KMS-11 (cell line): ENCODE measurements at regions not wholly inside any gene's neighbourhood (a gene's known extent, or its start where the extent isn't known, plus 50 kb on each side); places are given as distances from the start of the nearest gene placed in this dataset.

ENCODE experiments used
- H2AFZ ChIP-seq: fragments of 200-600 bp; sonication (generic); 2 replicates; pipeline ENCODE4 v1.6.1; 2016; ENCODE audit warnings: antibody characterized with exemption, mixed run types, low read depth
- H3K27ac ChIP-seq: fragments of 200-600 bp; sonication (generic); 2 replicates; pipeline ENCODE4 v1.6.1; 2016; ENCODE audit warnings: mild to moderate bottlenecking, mixed run types
- H3K27me3 ChIP-seq: fragments of 200-600 bp; sonication (generic); 2 replicates; pipeline ENCODE4 v1.6.1; 2017; ENCODE audit warnings: mild to moderate bottlenecking, low read depth, mixed run types, moderate library complexity; ENCODE audit not compliant: insufficient read depth
- H3K36me3 ChIP-seq: fragments of 200-600 bp; sonication (generic); 2 replicates; pipeline ENCODE4 v1.6.1; 2017; ENCODE audit warnings: mild to moderate bottlenecking, mixed run types; ENCODE audit not compliant: insufficient read depth
- H3K4me1 ChIP-seq: fragments of 200-600 bp; sonication (generic); 2 replicates; pipeline ENCODE4 v1.6.1; 2016; ENCODE audit warnings: mild to moderate bottlenecking, low read depth, mixed run types; ENCODE audit not compliant: poor library complexity, severe bottlenecking
- H3K4me2 ChIP-seq: fragments of 200-600 bp; sonication (generic); 2 replicates; pipeline ENCODE4 v1.7.0; 2016; ENCODE audit warnings: mild to moderate bottlenecking, mixed run types
- H3K4me3 ChIP-seq: fragments of 200-600 bp; sonication (generic); IDR thresholded peaks from 2 replicates; pipeline ENCODE4 v1.6.1; 2017; ENCODE audit warnings: low read depth, low read length, mixed read lengths; ENCODE audit not compliant: insufficient read depth
- H3K79me2 ChIP-seq: fragments of 200-600 bp; sonication (generic); 2 replicates; pipeline ENCODE4 v1.6.1; 2016; ENCODE audit warnings: low read depth, mixed run types; ENCODE audit not compliant: insufficient read depth
- H3K9ac ChIP-seq: fragments of 200-600 bp; sonication (generic); 2 replicates; pipeline ENCODE4 v1.6.1; 2016; ENCODE audit warnings: mild to moderate bottlenecking, mixed run types
- H4K20me1 ChIP-seq: fragments of 200-600 bp; sonication (generic); 2 replicates; pipeline ENCODE4 v1.6.1; 2016; ENCODE audit warnings: mild to moderate bottlenecking, mixed run types; ENCODE audit not compliant: insufficient read depth
- TF ChIP-seq, protein P1 (sequence below): fragments of 200-600 bp; sonication (generic); conservative IDR thresholded peaks from 2 replicates; pipeline ENCODE4 v1.6.1; 2017; ENCODE audit warnings: low read depth, mild to moderate bottlenecking, antibody characterized with exemption, low read length, moderate library complexity, mixed read lengths

DNA sequence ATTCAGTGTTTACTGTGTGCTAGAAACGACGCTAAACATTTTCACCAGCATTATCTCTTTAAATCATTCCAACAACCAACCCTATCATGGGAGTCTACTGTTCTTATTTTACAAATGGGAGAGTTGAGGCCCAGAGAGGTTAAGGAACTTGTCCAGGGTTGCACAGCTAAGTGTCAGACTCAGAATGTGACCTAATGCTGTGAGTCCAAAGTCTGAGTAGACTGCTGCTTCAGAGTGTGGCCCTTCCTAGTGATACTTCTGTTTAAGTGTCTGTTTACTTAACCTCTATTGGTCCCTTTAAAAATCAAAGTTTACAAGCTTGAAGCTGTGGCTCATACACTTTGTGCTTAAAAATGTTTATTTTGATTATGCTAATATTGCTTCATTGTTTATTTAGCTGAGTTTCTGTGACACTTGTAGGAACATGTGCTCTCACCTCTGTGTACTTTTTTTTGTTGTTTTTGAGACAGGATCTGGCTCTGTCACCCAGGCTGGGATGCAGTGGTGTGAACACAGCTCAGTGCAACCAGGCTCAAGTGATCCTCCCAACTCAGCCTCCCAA, 84.4 kb upstream of the SYPL1 start:
- H3K4me2 ChIP-seq: no peak overlapping the region
- TF ChIP-seq, protein P1, sequence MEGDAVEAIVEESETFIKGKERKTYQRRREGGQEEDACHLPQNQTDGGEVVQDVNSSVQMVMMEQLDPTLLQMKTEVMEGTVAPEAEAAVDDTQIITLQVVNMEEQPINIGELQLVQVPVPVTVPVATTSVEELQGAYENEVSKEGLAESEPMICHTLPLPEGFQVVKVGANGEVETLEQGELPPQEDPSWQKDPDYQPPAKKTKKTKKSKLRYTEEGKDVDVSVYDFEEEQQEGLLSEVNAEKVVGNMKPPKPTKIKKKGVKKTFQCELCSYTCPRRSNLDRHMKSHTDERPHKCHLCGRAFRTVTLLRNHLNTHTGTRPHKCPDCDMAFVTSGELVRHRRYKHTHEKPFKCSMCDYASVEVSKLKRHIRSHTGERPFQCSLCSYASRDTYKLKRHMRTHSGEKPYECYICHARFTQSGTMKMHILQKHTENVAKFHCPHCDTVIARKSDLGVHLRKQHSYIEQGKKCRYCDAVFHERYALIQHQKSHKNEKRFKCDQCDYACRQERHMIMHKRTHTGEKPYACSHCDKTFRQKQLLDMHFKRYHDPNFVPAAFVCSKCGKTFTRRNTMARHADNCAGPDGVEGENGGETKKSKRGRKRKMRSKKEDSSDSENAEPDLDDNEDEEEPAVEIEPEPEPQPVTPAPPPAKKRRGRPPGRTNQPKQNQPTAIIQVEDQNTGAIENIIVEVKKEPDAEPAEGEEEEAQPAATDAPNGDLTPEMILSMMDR: no peak

DNA sequence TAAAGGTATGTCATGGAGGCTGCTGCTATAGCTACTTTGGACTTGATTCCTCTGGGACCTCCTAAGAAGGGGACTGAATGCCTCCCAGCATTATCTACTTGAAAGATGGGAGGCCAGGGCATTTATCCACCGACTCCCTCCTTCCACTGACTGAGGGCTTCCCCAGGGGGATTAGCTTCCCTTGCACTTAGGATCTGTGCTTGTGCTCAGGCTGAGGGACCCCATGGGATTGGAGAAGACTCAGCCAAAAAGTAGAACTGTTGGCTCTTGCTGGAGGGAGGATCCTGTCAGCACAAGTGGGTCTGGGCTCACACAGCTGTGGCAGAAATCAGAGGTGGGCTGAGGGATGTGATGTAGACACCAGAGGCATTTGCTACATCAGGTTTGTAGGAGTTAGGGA, 81.5 kb upstream of the SYPL1 start:
- Histone ChIP-seq H2AFZ (no peak overlapping the region), H3K9ac (no peak overlapping the region)

More for the DNA sequence above, 84.4 kb upstream of the SYPL1 start:
- no peaks in the 10 kb centered on the region for H3K4me1 ChIP-seq
- H2AFZ ChIP-seq: no peak overlapping the region
- H3K79me2 ChIP-seq: no peaks in the 10 kb centered on the region
- H3K9ac ChIP-seq: no peak overlapping the region
- H3K4me3 ChIP-seq: no peak overlapping the region
- no peaks in the 10 kb centered on the region for H3K27me3 ChIP-seq
- H4K20me1 ChIP-seq: no peaks in the 10 kb centered on the region
- no peaks in the 10 kb centered on the region; the same call in 1 of the 2 replicates for H3K36me3 ChIP-seq
- H3K27ac ChIP-seq: no peak overlapping the region

DNA sequence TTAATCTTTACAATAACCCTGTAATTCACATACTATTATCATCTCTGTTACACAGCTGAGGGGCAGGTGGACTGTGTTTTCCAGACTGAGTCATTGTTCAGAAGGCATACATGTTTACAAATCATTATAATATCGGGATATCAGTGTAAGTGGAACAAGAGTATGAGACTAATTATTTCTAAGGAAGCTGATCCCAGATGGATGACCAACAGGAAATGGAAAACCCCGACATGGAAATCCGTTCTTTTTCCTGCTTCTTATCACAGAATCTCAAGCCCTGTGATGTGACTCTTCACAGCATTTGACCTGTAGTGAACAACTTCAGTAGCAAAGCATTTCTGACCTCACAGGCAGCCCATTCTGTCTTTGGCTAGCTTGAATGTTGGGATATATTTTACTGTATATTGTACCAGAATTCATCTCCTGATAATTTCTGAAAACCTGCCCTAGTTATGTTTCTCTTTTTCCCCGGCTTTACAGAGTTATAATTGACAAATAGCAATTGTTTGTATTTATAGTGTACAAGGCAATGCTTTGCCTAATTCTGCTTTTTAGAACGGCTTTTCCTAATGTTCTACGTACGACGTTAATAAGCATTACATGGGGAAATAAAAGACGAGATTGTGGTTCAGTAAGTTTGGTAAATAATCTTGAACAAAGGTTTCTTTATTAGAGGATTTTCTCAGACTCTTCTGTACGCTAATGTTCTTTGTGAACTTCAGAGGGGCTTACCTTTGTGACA, 78.6 kb upstream of the SYPL1 start:
- Histone ChIP-seq H3K27me3 (no peaks in the 10 kb centered on the region), H3K4me2 (no peak overlapping the region), H3K4me3 (no peak overlapping the region), H4K20me1 (no peaks in the 10 kb centered on the region), H3K9ac (no peak overlapping the region), H3K79me2 (no peaks in the 10 kb centered on the region), H3K4me1 (no peaks in the 10 kb centered on the region), H3K27ac (no peak overlapping the region), H2AFZ (no peak overlapping the region), H3K36me3 (no peaks in the 10 kb centered on the region; the same call in 1 of the 2 replicates)
- TF ChIP-seq, protein P1: no peak

More for the DNA sequence above, 81.5 kb upstream of the SYPL1 start:
- TF ChIP-seq, protein P1: no peak
- Histone ChIP-seq H3K79me2 (no peaks in the 10 kb centered on the region), H3K36me3 (no peaks in the 10 kb centered on the region; the same call in 1 of the 2 replicates), H3K4me3 (no peak overlapping the region), H3K4me2 (no peak overlapping the region), H3K27ac (no peak overlapping the region), H4K20me1 (no peaks in the 10 kb centered on the region), H3K4me1 (no peaks in the 10 kb centered on the region), H3K27me3 (no peaks in the 10 kb centered on the region)

DNA sequence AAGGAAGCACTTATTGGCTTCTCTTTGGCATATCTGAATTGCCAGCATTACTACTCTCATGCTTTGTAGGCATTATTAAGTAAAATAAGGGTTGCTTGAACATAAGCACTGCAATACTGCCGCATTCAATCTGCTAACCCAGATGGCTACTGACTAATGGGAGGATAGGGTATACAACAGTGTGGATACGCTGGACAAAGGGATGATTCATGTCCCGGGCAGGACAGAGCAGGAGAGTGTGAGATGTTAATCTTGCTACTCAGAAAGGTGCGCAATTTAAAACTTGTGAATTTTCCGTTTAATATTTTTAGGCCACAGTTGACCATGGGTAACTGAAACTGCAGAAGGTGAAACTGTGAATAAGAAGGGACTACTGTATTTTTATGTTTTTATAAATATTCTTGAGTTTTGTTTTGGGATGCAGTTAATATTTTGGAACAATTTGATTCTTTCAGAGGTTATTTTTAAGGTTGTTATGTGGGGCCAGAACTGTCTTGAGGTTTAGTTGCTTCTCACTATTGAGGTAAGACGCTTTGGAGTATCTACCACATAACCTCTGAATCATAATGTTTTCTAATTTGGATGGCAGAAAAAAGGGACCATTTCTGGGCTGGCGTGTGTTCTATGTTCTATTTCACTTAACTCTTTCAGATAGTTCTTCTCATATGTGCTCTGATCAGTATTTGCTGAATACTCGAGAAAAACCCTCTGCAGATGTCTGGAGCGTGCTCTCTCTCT, 75.7 kb upstream of the SYPL1 start:
- Histone ChIP-seq H3K4me1 (no peaks in the 10 kb centered on the region), H3K36me3 (no peaks in the 10 kb centered on the region; the same call in 1 of the 2 replicates), H3K27me3 (no peaks in the 10 kb centered on the region), H3K79me2 (no peaks in the 10 kb centered on the region), H3K4me3 (no peak overlapping the region), H2AFZ (no peak overlapping the region), H3K27ac (no peak overlapping the region), H3K9ac (no peak overlapping the region), H4K20me1 (no peaks in the 10 kb centered on the region), H3K4me2 (no peak overlapping the region)
- TF ChIP-seq, protein P1: no peak
